ENCODE measurements at regions not wholly inside any gene's neighbourhood (a gene's known extent, or its start where the extent isn't known, plus 50 kb on each side); places are given as distances from the start of the nearest gene placed in this dataset.

DNA sequence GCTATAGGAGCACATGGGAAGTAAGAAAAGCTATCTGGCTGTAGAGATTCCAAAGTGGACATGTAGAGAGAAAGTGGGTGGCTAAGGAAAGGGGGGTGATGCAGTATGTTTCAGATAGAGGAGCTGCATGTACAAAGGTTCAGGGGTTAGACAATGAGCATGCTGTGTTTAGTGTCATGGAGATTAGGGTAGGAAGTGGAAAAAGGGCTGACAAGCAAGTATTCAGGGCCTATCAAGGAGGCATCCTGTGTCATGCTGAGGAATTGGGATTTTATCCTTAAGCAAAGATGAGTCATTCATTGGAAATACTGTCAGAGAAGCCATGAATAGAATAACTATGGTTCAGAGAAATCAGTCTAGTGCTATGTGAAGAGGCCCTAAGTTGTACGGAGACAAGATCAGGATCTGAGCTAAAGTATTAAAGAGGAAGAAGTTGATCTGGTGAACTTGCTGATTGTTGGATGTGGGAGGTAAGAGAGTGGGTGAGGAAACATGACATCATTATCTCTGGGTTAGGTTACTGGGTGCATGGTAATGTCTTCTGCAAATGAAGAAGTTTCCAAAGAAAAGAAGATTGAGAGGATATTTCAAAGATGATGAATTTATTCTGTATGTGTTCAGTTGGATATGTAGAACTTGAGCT lies 176.7 kb upstream of the GOLIM4 start:
- Histone ChIP-seq H3K27ac (ENCODE audit: low read length) (no peak overlapping the region), H3K4me3 (ENCODE audit: low read length) (no peak overlapping the region), H3K27me3 (ENCODE audit: control insufficient read depth, insufficient read depth, low read length) (no peaks in the 10 kb centered on the region), H3K36me3 (ENCODE audit: control insufficient read depth, insufficient read depth, low read length) (no peaks in the 10 kb centered on the region), H3K9me3 (ENCODE audit: control insufficient read depth, low read depth, low read length) (no peaks in the 10 kb centered on the region), H3K4me1 (ENCODE audit: control insufficient read depth, insufficient read depth, low read length) (no peaks in the 10 kb centered on the region)
- DNase-seq, result no peak
- WGBS (ENCODE audit: insufficient coverage, low lambda C conversion rate), result no CpG with 5 or more reads among the region's 1 CpG

DNA sequence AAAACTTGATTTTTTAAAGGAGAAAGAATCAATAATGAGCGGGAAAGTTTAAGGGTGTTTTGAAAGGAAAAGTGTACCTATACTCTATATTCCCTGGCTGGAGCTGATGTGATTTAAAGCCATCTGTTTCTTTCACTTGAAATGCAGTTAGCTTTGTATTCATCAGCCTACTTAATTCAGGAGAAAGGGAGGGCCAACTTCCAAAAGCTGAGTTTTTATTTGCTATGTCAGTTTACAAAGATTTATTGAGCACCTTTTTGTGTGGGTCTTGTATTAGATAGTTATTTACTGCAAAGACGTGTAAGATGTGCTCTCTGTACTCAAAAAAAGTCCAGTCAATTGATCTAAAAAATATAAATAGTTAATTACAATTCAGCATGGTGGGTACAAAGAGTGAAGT lies 176.2 kb upstream of the GOLIM4 start:
- Histone ChIP-seq H3K4me1 (ENCODE audit: control insufficient read depth, insufficient read depth, low read length) (no peaks in the 10 kb centered on the region), H3K27ac (ENCODE audit: low read length) (no peak overlapping the region), H3K4me3 (ENCODE audit: low read length) (no peak overlapping the region), H3K9me3 (ENCODE audit: control insufficient read depth, low read depth, low read length) (no peaks in the 10 kb centered on the region), H3K36me3 (ENCODE audit: control insufficient read depth, insufficient read depth, low read length) (no peaks in the 10 kb centered on the region), H3K27me3 (ENCODE audit: control insufficient read depth, insufficient read depth, low read length) (no peaks in the 10 kb centered on the region)
- no peak for DNase-seq
- 100% methylated on average over 1 of the region's 2 CpGs for WGBS (ENCODE audit: insufficient coverage, low lambda C conversion rate)

DNA sequence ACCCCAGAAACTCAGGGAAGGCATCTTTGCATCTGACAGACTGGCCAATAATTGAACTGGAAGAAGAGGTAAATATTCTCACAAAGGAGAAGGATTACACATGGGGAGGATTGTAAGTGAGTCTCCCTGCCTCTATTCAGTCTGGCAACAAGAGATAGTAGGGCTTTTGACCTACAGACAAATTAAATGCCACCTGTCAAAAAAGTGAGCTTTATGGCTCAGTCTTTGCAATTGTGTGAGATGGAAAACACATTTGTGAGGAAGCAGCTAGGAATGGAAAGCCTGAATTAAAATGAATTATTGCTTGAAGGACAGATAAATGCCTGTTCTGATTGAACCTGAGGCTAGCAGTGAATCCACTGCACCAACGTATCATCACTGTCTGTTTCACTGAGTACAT lies 173.3 kb upstream of the GOLIM4 start:
- Histone ChIP-seq H3K27me3 (ENCODE audit: control insufficient read depth, insufficient read depth, low read length) (no peaks in the 10 kb centered on the region), H3K27ac (ENCODE audit: low read length) (no peak overlapping the region), H3K36me3 (ENCODE audit: control insufficient read depth, insufficient read depth, low read length) (no peaks in the 10 kb centered on the region), H3K9me3 (ENCODE audit: control insufficient read depth, low read depth, low read length) (no peaks in the 10 kb centered on the region), H3K4me3 (ENCODE audit: low read length) (no peak overlapping the region), H3K4me1 (ENCODE audit: control insufficient read depth, insufficient read depth, low read length) (no peaks in the 10 kb centered on the region)
- no peak for DNase-seq
- 100% methylated on average over 1 of the region's 1 CpG for WGBS (ENCODE audit: insufficient coverage, low lambda C conversion rate)

DNA sequence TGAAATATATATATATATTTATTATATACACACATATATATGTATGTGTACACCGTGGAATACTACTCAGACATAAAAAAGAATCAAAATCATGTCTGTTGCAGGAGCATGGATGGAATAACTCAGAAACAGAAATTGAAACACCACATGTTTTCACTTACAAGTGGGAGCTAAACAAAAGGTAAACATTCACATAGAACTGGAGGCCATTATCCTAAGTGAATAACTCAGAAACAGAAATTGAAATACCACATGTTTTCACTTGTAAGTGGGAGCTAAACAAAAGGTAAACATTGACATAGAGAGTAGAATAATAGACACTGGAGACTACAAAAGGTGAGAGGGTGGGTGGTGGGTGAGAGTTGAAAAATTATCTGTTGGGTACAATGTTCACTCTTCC lies 171.5 kb upstream of the GOLIM4 start:
- H3K9me3 ChIP-seq (ENCODE audit: control insufficient read depth, low read depth, low read length), result no peaks in the 10 kb centered on the region
- H3K4me3 ChIP-seq (ENCODE audit: low read length), result no peak overlapping the region
- no peak for DNase-seq
- 100% methylated on average over 1 of the region's 1 CpG for WGBS (ENCODE audit: insufficient coverage, low lambda C conversion rate)
- H3K4me1 ChIP-seq (ENCODE audit: control insufficient read depth, insufficient read depth, low read length), result no peaks in the 10 kb centered on the region
- H3K27me3 ChIP-seq (ENCODE audit: control insufficient read depth, insufficient read depth, low read length), result no peaks in the 10 kb centered on the region
- no peak overlapping the region for H3K27ac ChIP-seq (ENCODE audit: low read length)
- no peaks in the 10 kb centered on the region for H3K36me3 ChIP-seq (ENCODE audit: control insufficient read depth, insufficient read depth, low read length)

DNA sequence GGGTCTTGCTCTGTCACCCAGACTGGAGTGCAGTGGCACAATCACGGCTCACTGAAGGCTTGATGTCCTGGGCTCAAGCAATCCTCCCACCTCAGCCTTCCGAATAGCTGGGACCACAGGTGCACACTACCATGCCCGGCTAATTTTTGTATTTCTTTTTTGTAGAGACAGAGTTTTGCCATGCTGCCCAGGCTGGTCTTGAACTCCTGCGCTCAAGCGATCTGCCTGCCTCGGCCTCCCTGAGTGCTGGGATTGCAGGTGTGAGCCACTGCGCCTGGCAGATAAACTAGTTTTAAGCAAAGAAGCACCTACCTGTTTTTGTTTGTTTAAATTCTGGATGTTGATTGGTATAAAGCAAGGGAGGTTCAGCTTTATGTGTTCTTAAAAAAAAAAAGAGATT lies 170.6 kb upstream of the GOLIM4 start:
- Histone ChIP-seq H3K4me1 (ENCODE audit: control insufficient read depth, insufficient read depth, low read length) (no peaks in the 10 kb centered on the region), H3K4me3 (ENCODE audit: low read length) (no peak overlapping the region), H3K27me3 (ENCODE audit: control insufficient read depth, insufficient read depth, low read length) (no peaks in the 10 kb centered on the region), H3K27ac (ENCODE audit: low read length) (no peak overlapping the region), H3K36me3 (ENCODE audit: control insufficient read depth, insufficient read depth, low read length) (no peaks in the 10 kb centered on the region), H3K9me3 (ENCODE audit: control insufficient read depth, low read depth, low read length) (no peaks in the 10 kb centered on the region)
- no peak for DNase-seq
- no CpG with 5 or more reads among the region's 7 CpGs for WGBS (ENCODE audit: insufficient coverage, low lambda C conversion rate)

DNA sequence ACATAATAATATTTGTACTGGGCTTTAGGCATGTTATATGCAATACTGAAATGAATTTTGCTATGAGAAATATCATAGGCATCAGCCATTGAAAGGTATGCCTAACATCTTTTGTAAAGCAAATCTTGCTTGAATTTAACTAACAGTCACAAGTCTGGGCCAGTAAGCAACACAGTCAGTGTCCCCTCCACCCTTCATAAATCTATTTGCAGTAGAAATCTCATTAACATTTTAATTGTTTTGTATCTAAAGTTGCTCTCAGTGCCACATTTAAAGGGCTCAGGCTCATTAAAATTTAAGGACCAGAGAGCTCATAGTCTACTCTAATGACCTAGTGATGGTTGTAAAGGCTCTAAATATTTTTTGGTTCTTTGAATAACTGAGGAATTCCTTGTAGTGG lies 167.2 kb upstream of the GOLIM4 start:
- no peak for DNase-seq
- Histone ChIP-seq H3K36me3 (ENCODE audit: control insufficient read depth, insufficient read depth, low read length) (no peaks in the 10 kb centered on the region), H3K9me3 (ENCODE audit: control insufficient read depth, low read depth, low read length) (no peaks in the 10 kb centered on the region), H3K27ac (ENCODE audit: low read length) (no peak overlapping the region), H3K4me1 (ENCODE audit: control insufficient read depth, insufficient read depth, low read length) (no peaks in the 10 kb centered on the region), H3K27me3 (ENCODE audit: control insufficient read depth, insufficient read depth, low read length) (no peaks in the 10 kb centered on the region), H3K4me3 (ENCODE audit: low read length) (no peak overlapping the region)

DNA sequence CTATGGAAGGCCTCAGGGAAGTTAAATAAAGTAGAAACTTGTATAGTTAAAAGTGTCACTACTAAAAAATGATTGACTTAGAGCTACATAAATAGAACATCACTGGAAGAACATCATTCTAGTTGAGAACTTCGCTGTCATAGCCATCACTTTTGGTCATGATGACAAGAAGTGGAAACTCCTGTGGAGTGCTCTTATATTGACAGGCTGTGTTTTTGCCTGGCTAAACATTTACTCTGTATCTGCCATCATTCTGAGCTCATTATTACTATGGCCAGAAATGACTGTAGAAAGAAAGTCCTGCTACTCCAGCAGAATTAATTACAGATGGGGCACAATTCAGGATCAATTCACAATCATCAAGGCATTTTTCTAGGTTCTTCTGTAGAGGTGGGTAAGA lies 165.1 kb upstream of the GOLIM4 start:
- 100% methylated on average over 1 of the region's 1 CpG for WGBS (ENCODE audit: insufficient coverage, low lambda C conversion rate)
- no peaks in the 10 kb centered on the region for H3K36me3 ChIP-seq (ENCODE audit: control insufficient read depth, insufficient read depth, low read length)
- no peak for DNase-seq
- H3K4me3 ChIP-seq (ENCODE audit: low read length), result no peak overlapping the region
- no peaks in the 10 kb centered on the region for H3K27me3 ChIP-seq (ENCODE audit: control insufficient read depth, insufficient read depth, low read length)
- H3K4me1 ChIP-seq (ENCODE audit: control insufficient read depth, insufficient read depth, low read length), result no peaks in the 10 kb centered on the region
- no peaks in the 10 kb centered on the region for H3K9me3 ChIP-seq (ENCODE audit: control insufficient read depth, low read depth, low read length)
- no peak overlapping the region for H3K27ac ChIP-seq (ENCODE audit: low read length)

DNA sequence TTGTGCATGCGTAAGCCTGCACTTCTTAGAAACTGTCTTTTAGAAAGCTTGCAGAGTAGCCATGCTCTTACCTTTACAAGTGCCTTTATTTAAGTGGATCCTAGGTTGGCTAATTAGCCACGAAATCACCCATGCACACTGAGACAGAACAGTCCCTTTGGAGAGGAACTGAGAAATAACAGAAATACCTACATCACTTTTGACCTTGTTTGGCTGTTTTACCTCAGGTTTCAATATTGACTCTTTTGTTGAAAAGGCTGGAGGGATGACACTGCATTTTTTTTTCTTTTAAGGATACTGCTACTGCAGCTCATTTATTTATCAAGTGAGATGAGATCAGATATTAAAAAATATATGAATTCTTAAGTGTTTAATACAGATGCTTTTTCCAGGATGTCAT lies 155.6 kb upstream of the GOLIM4 start:
- Histone ChIP-seq H3K27ac (ENCODE audit: low read length) (no peak overlapping the region), H3K4me1 (ENCODE audit: control insufficient read depth, insufficient read depth, low read length) (peaks cover 15% of the 10 kb centered on the region), H3K9me3 (ENCODE audit: control insufficient read depth, low read depth, low read length) (peaks cover 9% of the 10 kb centered on the region), H3K4me3 (ENCODE audit: low read length) (no peak overlapping the region), H3K36me3 (ENCODE audit: control insufficient read depth, insufficient read depth, low read length) (no peaks in the 10 kb centered on the region), H3K27me3 (ENCODE audit: control insufficient read depth, insufficient read depth, low read length) (peaks cover 42% of the 10 kb centered on the region)
- 80% methylated on average over 2 of the region's 2 CpGs for WGBS (ENCODE audit: insufficient coverage, low lambda C conversion rate)
- DNase-seq, result no peak

DNA sequence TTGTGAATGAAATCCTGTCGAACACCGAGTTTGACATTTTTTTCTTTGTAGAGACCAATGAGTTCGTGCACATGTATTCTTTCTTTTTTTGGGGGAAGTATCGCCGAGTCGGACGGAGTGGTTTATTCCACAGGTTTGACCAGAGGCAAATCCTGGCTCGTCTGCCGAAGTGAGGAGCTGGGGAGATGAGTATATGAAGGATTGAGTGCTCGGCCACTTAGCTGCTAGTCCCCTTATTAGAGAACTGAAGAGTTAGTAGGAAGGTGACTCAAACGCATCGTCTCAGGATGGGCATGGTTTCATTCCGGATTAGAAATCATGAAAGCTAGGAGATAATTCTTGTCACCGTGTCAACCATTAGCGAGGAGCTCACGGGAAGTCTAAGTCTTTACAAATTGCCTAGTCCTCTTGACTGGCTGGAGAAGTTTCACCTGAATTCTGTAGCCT lies 154.7 kb upstream of the GOLIM4 start:
- no peak overlapping the region for H3K27ac ChIP-seq (ENCODE audit: low read length)
- H3K4me3 ChIP-seq (ENCODE audit: low read length), result peak overlapping the region; percentile 52
- no CpG with 5 or more reads among the region's 16 CpGs for WGBS (ENCODE audit: insufficient coverage, low lambda C conversion rate)
- no peak for DNase-seq
- H3K27me3 ChIP-seq (ENCODE audit: control insufficient read depth, insufficient read depth, low read length), result peaks cover 42% of the 10 kb centered on the region
- H3K9me3 ChIP-seq (ENCODE audit: control insufficient read depth, low read depth, low read length), result peaks cover 9% of the 10 kb centered on the region
- H3K4me1 ChIP-seq (ENCODE audit: control insufficient read depth, insufficient read depth, low read length), result peaks cover 15% of the 10 kb centered on the region
- no peaks in the 10 kb centered on the region for H3K36me3 ChIP-seq (ENCODE audit: control insufficient read depth, insufficient read depth, low read length)

DNA sequence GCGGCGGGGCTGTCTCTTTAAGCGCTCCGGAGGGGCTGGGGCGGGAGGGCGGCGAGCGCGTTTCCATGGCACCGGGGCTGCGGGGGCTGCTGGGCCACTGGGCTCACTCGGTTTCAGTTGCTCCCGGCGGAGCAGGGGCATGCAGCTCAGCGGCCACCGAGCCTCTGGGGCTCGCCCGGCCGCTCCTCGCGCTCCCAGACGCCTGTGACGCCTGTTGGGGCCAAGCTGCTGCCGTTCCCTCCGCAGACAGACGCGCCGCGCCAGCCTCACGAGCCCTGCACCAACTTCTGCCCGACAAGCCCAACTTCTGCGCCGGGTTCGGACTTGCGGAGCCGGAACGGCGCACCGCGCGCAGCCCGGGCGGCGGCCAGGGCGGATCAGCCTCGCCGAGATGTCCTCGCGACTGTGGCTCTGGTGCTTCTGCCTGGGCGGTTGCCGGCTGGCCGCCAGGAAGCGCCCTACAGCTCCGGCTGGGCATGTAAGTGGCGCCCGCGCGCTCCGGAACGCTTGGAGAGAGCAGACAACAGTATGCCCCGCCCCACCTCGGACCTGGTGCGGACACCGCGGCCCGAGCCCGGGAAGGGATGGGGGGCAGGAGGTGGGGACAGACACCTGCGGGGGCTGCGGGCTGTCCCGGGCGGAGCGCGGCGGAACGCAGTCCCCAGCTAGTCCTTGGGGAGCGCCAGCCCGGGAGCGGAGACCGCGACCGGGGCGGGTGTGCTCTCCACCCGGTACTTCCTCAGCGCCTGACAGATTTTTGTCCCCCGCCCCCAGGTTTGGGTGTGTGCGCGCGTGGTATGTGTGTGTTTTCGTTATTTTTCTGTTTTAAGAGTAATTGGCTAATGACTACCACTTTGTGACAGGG lies 154.1 kb upstream of the GOLIM4 start:
- Histone ChIP-seq H3K36me3 (ENCODE audit: control insufficient read depth, insufficient read depth, low read length) (no peaks in the 10 kb centered on the region), H3K27ac (ENCODE audit: low read length) (peak overlapping the region; percentile 37), H3K4me1 (ENCODE audit: control insufficient read depth, insufficient read depth, low read length) (peaks cover 15% of the 10 kb centered on the region), H3K9me3 (ENCODE audit: control insufficient read depth, low read depth, low read length) (peaks cover 9% of the 10 kb centered on the region), H3K4me3 (ENCODE audit: low read length) (peak overlapping the region; percentile 52), H3K27me3 (ENCODE audit: control insufficient read depth, insufficient read depth, low read length) (peaks cover 42% of the 10 kb centered on the region)
- no CpG with 5 or more reads among the region's 89 CpGs for WGBS (ENCODE audit: insufficient coverage, low lambda C conversion rate)
- peak; percentile 50 to 81 for DNase-seq

DNA sequence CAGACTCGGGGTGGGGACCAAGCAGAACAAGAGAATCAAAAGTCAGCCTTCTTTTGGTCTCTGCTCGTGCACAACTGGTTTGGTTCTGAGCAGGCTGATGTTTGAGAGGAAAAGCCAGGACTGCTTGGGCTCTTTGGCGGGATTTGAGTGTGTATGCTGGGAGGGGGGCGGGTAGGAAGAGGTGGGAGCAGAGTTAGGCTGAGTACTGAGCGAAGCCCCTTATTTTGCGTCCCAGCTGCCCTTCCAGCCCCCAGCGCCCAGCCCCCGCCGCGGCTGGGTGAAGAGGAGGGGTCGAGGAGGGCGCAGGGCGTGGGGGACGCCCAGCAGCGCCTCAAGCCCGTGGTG lies 153.5 kb upstream of the GOLIM4 start:
- peak overlapping the region; percentile 52 for H3K4me3 ChIP-seq (ENCODE audit: low read length)
- peaks cover 9% of the 10 kb centered on the region for H3K9me3 ChIP-seq (ENCODE audit: control insufficient read depth, low read depth, low read length)
- peaks cover 42% of the 10 kb centered on the region for H3K27me3 ChIP-seq (ENCODE audit: control insufficient read depth, insufficient read depth, low read length)
- no peak overlapping the region for H3K27ac ChIP-seq (ENCODE audit: low read length)
- peaks cover 15% of the 10 kb centered on the region for H3K4me1 ChIP-seq (ENCODE audit: control insufficient read depth, insufficient read depth, low read length)
- no CpG with 5 or more reads among the region's 16 CpGs for WGBS (ENCODE audit: insufficient coverage, low lambda C conversion rate)
- no peak for DNase-seq
- H3K36me3 ChIP-seq (ENCODE audit: control insufficient read depth, insufficient read depth, low read length), result no peaks in the 10 kb centered on the region

All from large intestine (tissue), 3 donors.